Adipose tissue (tissue), 3 donors: ENCODE measurements at regions not wholly inside any gene's neighbourhood (a gene's known extent, or its start where the extent isn't known, plus 50 kb on each side); places are given as distances from the start of the nearest gene placed in this dataset.

Experiments used
- H3K27ac ChIP-seq: one replicate; pipeline ENCODE4 v1.5.1; 2013; ENCODE audit warnings: low read depth, low read length
- WGBS, 3 donors: extraction: QIAGEN DNeasy Blood & Tissue Kit; methylation state at CpG; one replicate each; pipeline ENCODE4 v1.1.7; 2013; 5-methylcytosine and 5-hydroxymethylcytosine counted together
- donor health status: healthy with polysubstance abuse.
- donor health status: Bipolar disorder and iron deficiency.
- donor health status: healthy.

DNA sequence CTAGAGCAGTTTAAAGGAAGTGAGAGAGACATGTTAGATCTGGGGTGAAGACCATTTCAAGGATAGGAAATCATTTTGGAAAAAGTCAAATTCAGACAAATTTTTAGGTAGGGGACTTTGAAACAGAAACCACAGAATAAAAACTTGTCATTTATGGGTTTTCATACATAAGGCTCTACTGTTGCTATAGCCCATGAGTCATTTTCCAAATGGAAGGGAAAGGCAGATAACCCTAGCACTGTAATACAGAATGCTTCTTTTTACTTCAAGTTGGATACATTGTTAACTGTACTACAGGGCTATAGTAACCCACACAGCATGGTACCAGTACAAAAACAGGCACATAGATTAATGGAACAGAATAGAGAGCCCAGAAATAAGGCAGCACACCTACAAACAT, 455.4 kb downstream of the EBF1 start:
- H3K27ac ChIP-seq = no peak overlapping the region

DNA sequence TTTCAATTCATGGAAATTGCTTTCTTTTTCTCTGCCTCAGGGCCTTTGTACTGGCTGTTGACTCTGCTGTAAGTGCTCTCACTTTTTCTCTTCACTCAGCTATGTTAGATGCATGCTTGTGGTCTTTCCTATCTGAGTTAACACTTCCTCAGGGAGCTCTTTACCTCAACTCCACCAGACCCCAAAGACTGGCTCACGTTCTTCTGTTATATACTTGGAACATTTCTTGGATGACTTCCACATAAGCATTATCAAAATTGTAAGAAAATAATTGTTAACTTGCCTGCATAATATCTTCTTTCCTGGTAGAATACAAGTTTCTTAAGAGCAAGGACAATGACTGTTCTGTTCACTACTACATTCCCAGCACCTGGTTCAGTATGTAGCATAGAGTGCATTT, 455.9 kb downstream of the EBF1 start:
- H3K27ac ChIP-seq = no peak overlapping the region
- 44 to 81% (median 64%) methylated on average over 1 of the region's 1 CpG for WGBS, 3 donors

DNA sequence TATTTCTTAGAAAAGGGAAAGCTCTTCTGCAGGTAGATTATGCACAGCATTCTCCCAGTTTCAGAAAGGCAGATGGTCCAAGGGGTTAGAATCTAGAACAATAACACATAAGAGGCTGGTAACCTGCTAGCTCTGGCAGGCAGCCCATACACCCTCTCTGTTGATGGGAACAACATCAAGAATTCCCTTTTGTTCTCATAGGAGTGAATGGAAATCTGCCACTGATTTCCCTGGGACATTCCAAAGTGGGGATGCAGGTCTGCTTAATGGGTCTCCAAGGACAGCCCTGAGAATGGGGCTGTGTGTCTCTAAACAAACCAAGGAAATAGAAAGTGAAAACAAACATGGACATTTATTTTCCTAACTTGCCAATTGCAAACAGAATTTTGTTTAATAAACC, 456.8 kb downstream of the EBF1 start:
- no peak overlapping the region for H3K27ac ChIP-seq

DNA sequence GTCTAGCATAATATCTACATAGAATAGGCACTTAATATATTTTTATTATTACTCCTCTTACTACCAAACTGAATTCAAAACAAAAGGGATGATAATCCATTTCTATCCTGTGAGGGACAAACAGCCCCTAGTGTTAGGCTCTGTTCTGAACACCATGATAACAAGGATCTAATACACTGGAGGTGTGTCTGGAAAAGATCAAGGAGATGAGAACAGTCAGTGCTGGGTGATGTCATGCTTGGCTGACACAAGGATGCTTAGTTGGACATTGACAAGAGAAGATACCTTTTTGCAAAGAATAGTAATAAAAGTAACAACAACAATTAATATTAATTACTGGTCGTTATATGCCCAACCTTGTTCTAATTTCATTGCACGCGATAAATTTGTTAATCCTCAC, 458.7 kb downstream of the EBF1 start:
- no peak overlapping the region for H3K27ac ChIP-seq
- 94 to 99% (median 94%) methylated on average over 3 of the region's 3 CpGs for WGBS, 3 donors

DNA sequence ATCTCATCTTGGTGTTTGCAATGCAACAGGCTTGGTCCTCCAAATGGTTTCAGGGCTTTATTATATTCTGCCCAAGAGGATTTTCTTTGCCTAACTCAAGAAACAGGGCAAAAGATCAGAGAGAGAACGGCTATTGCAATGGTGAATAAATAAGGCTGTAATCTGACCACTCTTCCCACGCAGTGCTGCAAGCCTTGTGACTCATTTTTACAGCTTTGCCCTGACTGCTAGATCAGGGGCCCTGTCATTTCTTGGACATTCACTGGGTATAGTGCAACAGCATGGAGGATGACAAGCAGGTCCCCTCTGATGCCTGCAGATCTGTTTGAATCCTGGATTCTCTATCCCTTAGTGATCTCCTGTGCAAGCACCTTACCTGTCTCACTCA, 459.1 kb downstream of the EBF1 start:
- 76 to 88% (median 84%) methylated on average over 2 of the region's 2 CpGs for WGBS, 3 donors

DNA sequence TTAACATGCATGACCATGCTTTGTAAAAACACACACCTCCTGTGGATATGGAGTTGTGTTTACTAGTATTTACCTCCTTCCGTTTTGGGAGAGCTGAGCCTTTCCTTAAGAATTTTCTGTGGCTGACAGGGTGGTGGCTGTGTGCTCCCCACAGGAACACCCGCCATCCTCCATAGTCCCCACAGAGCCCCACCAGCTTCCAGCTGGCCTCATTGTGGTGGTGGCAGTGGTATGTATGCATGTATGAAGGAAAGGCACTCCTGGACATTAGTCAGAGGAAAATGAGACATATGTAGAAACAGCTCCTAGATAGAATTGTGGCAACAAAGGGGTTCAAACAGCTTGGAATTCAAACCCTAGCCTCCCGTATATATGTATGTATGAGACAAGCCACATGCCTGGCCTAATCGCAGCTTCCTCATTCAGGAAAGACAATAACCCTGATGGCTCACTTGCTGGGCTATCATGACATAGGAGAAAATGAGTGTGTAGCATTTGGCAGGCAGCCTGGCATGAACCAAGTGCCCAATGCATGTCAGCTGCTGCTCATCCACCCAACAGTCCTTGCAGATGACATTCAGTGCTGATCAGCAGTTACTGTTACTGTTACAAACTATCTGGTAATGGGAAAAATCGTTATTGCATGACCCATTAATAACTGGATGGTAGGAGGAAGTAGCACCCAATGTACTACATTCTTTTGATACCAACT, 459.7 kb downstream of the EBF1 start:
- 85 to 89% (median 86%) methylated on average over 5 of the region's 5 CpGs for WGBS, 3 donors
- H3K27ac ChIP-seq = no peak overlapping the region

More for the DNA sequence above, 459.1 kb downstream of the EBF1 start:
- H3K27ac ChIP-seq = no peak overlapping the region

DNA sequence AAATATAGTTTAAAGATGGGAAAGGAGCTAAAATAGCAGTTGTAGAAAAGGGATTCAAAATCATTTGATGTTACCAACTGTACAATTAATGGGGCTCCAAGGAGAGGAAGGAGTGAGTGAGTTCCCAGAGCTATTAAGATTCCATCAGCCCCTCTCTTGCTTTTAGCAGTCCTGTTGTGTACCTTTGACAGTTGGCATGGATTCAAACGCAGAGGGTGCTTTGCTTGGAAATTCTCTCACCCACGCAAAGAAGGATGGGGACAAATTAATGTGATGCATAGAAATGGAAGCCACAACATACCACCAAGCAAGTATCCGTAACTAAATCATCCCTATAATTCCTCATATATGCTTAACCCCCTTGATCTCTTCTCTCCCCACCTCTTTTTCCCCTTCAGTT, 461.3 kb downstream of the EBF1 start:
- WGBS, 3 donors = 54 to 95% (median 87%) methylated on average over 3 of the region's 3 CpGs
- H3K27ac ChIP-seq = no peak overlapping the region

DNA sequence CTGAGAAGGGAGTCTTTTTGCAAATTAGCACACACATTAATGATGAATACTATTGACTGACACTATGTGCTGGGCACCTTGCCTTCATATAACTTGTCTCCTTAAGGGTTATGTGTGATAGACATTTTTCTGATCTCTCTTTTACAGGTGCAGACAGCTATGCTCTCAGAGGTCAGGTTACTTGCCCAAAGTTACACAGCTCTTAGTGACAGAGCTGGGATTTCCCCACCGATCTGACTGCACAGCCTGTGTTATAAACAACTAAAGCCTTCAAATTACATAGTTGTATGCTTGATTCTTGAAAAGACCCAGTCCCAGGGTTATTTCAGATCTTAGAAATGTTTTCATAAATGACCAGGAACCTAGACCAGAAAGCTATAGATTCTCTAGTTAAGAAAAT, 462.7 kb downstream of the EBF1 start:
- 25 to 36% (median 26%) methylated on average over 1 of the region's 1 CpG for WGBS, 3 donors

DNA sequence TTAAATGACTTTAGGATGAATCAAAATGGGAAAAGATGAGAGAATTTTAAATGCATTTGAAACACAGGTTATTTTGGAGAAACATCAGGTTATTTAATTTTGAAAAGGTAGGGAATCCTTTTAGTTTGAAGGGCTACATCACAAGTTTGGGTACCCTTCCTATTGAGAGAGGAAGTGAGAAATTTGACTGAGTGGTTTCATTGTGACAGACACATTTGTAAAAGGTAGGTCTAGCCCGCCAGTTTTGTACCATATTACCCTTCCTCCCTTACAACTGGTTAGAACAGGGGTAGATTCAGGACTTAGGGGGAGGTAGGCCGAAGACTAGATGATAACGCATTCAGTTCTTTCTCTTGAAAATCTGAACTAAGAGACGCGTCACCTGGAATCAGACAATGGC, 464.2 kb downstream of the EBF1 start:
- WGBS, 3 donors = 95 to 97% (median 97%) methylated on average over 5 of the region's 5 CpGs
- no peak overlapping the region for H3K27ac ChIP-seq

More for the DNA sequence above, 462.7 kb downstream of the EBF1 start:
- no peak overlapping the region for H3K27ac ChIP-seq

DNA sequence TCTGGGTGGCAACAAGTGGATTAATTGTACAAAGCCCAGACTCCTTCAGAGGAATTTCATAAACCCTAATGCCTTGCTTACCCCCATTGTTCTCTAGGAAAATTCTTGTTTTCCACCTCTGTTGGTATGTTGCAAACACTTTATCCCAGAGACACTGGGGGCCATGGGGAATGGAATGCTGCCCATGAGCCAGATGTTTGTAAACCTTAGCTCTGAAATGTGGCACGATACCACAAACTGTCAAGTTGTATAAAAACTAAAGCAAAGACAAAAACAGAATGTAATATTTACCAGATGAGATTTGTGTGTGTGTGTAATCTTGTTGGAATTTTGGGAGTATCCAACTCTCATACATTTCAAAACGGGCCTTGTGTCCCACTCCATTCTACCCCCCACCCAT, 465.0 kb downstream of the EBF1 start:
- no peak overlapping the region for H3K27ac ChIP-seq
- WGBS, 3 donors = 43 to 61% (median 48%) methylated on average over 2 of the region's 2 CpGs

DNA sequence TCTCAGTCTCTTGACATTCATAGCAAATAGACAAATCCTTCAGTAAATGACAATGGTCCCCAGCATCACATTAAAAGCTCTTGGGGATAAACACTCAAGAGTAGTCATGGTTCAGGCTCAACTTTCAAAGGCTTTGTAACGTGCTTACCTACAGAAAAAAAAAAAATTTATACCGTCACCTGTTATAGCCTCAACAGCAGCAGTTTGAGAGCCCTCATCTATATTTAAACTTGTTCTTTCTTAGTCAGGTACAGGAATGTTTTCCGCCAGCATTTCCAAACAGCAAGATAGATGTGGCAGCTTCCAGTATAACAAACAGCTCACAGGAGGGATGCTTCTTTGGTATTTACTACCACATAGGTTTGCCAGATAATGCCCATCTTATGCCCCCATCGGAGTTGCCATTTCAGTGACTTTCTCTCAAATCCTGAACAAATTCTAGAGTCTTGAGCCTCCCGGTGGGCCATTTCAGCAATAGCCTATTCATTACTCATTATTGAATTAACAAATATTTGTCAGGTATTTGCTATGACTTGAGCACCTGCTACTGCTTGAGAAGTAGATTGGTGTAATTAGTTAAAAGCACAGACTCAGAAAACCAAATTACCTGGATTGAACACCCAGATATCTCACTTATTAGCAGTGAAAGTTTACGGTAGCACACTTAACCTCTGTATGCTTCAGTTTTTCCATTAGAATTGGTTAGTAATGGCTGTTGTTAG, 470.0 kb downstream of the EBF1 start:
- 82 to 95% (median 95%) methylated on average over 6 of the region's 6 CpGs for WGBS, 3 donors
- H3K27ac ChIP-seq = no peak overlapping the region

DNA sequence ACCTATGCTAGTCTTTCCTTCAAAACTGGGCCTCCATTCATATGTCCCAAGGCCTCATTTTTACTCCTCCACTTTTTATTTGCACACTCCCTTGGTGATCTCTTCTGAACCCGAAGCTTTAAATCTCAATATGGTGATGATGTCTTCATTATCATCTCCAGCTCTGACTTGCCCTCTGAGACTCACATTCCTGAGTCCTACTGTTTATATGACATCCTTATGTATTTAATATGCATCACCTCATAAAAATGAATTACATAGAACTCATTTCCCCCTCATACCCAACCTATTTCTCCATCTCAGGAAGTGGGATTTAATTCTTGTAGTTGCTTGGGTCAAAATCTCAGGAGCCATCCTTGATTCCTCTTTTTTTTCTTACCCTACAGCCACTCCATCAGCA, 473.0 kb downstream of the EBF1 start:
- 89 to 97% (median 92%) methylated on average over 1 of the region's 1 CpG for WGBS, 3 donors
- H3K27ac ChIP-seq = no peak overlapping the region

DNA sequence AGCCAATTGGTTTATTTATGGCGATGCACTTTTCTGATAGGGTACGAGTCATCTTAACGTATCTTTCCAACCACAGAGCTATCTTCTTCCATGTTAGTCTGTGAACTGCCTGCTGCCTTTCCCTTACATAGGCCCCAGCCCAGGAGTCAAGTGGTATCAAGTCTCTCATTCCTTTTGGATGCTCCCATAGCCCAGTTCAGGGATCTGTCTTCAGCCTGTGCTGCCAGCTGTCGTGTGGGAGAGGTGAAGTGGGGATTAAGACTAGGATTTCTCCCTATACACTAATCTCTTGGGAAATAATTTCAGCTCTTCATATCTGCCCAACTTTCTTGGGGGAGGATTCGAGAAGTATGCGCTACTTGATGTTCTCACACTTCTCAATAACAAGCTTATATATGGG, 475.7 kb downstream of the EBF1 start:
- WGBS, 3 donors = 93 to 96% (median 96%) methylated on average over 6 of the region's 6 CpGs
- no peak overlapping the region for H3K27ac ChIP-seq

DNA sequence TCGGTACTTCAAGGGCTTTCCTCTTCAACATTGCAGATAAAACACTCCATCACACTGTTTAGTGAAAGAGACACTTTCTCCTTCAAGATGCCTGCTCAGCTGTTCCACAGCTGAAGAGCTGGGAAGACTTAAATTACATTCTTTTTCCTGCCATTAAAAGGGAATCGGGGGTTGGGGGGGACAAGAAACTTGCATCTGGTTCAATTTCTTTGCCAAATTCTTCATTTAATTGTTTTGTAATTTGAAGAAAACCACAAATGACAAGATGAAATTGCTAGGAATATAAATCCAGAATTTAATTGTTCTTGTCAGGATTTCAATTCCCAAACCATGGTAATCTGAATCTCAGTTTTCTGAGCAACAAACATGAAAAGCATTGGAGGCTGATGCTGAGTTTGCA, 478.3 kb downstream of the EBF1 start:
- no peak overlapping the region for H3K27ac ChIP-seq
- 38 to 74% (median 54%) methylated on average over 2 of the region's 2 CpGs for WGBS, 3 donors

DNA sequence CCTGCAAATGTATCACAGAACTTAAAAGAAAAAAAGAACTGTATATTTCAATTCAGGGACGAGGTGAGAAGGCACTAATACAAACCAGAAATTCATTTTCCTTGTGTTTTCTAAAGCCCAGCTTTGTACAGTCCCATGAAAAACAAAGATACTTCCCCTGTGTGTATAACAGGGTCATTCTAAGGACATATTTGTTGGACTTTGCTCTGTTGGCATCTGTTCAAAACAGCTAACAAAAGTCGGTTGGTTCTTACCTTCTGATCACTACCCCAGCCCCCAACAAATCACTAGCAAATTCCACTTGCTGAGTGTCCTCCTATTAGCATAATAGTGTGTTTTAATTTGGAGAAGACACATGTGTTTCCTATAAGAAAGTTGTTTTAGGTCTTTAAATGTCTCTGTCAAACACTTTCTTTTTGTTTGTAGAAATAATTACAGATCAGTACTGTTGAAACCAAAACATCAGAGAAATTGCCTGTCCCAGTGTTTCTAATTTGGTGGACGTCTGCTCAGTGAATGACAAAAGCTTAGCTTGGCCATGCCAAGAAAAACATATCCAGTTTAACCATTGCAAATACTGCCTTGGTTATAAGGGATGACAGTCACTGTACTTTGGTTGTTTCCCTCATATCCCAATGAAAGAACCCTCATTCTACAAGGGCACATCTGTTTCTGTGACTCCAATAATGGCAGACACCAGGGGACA, 480.5 kb downstream of the EBF1 start:
- WGBS, 3 donors = 19 to 42% (median 25%) methylated on average over 3 of the region's 3 CpGs
- H3K27ac ChIP-seq = no peak overlapping the region

DNA sequence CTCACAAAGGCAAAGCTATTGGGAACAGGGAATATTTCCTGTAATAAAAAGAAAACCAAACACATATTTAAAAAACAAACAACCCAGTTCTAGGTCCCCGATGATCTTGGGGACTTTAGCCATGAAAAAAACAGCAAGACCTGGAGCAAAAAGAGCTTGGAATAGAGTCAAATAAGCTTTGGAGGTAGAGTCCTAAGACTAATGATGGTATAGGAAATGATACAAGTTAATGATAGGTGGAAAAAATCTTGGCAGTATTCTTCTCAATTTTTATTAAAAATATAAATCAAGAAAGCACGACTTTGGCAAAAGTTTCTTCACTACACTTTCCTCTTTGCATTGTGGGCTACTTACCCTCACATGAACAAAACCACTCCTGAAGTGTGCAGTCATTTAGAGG, 481.5 kb downstream of the EBF1 start:
- no peak overlapping the region for H3K27ac ChIP-seq
- 46 to 63% (median 63%) methylated on average over 2 of the region's 2 CpGs for WGBS, 3 donors

DNA sequence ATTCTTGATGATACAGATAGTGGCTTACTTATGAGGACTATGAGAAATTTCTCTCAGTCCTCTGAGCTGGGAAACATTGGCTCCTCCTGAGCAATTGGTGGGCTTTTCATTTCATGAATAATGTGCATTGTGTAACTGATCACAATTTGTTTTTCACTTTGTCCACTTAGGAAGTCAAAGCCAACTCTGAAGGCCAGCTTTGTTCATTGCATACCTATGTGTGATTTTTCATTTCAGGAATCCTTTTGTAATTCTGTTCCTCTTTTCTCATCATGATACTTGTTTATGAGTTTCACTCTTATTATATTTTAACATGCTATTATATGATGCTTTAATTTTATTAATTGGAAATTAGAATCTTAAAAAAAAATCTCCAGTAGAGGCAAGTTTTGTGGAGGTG, 483.0 kb downstream of the EBF1 start:
- no peak overlapping the region for H3K27ac ChIP-seq

DNA sequence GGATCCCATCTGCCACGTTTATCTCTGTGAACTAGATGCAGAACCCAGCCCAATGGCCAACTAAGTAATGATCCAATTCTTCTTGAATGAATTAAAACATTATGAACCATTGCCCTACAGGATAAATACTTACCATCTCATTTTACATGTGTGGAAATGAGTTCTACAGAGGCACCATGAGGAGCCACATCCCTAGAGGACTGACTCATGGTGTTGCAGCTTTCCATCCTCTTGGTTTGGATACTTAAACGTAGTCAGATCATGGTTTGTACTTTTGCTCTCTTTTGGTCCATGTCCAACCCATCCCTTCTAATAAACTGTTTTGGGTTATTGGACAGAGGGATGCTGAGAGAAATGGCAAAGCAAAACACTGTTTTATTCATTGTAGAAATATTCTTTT, 484.8 kb downstream of the EBF1 start:
- 75 to 79% (median 75%) methylated on average over 2 of the region's 2 CpGs for WGBS, 3 donors
- H3K27ac ChIP-seq = no peak overlapping the region

DNA sequence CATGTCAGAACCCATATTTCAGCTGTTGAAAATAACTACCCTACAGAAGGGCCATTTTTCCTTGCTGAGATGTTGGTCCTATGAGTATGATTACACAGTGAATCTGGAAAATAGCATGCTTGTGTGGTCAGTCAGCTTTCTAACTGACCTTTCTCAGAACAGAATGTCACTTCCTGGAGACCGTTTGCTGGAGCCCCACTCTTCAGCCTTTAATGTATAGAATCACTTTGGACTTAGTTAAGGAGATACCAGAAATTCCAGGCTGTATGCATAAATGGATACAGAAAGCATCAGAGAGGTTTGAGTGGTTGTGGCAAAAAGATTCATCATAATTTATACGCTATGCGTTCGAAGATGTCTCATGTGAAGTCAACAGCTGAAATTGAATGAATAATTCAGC, 488.1 kb downstream of the EBF1 start:
- 89 to 95% (median 93%) methylated on average over 4 of the region's 4 CpGs for WGBS, 3 donors
- H3K27ac ChIP-seq = no peak overlapping the region

DNA sequence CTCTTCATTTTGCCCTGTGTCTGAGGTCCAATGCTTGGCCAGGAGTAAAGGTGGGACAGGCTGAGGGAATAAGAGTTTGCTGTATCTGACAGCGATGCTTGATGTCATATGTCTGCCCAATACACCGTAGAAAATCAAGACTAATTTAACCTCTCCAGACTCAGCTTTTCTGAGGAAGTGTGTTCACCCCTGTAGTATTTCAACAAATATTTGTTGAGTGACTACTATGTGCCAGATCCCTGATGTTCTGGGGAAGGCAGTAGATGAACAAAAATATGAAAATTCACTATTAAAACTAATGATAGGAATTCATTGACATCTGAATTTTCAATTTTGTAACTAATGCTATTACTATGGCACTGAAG, 489.7 kb downstream of the EBF1 start:
- WGBS, 3 donors = 96 to 98% (median 96%) methylated on average over 2 of the region's 2 CpGs
- H3K27ac ChIP-seq = no peak overlapping the region
